ENCODE measurements at regions not wholly inside any gene's neighbourhood (a gene's known extent, or its start where the extent isn't known, plus 50 kb on each side); places are given as distances from the start of the nearest gene placed in this dataset.

DNA sequence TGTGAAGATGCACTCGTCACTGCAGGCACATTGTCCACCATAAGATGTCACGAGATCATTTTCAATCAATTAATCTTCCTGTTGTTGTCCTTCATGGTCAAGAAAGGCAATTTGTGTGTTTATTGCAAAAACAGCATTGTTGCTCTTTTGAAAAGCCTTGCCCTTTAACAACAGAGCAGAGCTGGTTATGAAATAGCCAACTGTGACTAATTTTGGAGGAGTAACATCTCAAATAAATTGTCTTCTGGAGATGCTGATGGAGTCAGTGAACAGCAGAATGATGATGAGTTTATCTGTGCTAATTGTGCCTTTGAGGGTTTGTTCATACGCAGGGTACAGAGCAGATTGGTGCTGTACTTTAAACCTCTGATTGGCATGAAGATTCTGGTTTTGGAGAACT, 88.3 kb upstream of the E2F7 start:
- H4K20me1 ChIP-seq (ENCODE audit: insufficient read depth, low read length, poor library complexity, severe bottlenecking) = no peaks in the 10 kb centered on the region
- no peaks in the 10 kb centered on the region for H3K79me2 ChIP-seq (ENCODE audit: insufficient read depth, low read length)
- no peak overlapping the region for H3K4me2 ChIP-seq (ENCODE audit: low read depth, low read length, poor library complexity, severe bottlenecking)
- no peaks in the 10 kb centered on the region for H3K36me3 ChIP-seq (ENCODE audit: insufficient read depth, low read length)
- no peaks in the 10 kb centered on the region for H3K9me2 ChIP-seq (replicated peaks; ENCODE audit: low read depth, low read length)
- H3K9ac ChIP-seq (ENCODE audit: low read depth, low read length, poor library complexity, severe bottlenecking) = no peak overlapping the region
- no peak for TF ChIP-seq EZH2phosphoT487 (IDR thresholded peaks at IDR 0.05; ENCODE audit: borderline replicate concordance)
- TF ChIP-seq, protein P1, sequence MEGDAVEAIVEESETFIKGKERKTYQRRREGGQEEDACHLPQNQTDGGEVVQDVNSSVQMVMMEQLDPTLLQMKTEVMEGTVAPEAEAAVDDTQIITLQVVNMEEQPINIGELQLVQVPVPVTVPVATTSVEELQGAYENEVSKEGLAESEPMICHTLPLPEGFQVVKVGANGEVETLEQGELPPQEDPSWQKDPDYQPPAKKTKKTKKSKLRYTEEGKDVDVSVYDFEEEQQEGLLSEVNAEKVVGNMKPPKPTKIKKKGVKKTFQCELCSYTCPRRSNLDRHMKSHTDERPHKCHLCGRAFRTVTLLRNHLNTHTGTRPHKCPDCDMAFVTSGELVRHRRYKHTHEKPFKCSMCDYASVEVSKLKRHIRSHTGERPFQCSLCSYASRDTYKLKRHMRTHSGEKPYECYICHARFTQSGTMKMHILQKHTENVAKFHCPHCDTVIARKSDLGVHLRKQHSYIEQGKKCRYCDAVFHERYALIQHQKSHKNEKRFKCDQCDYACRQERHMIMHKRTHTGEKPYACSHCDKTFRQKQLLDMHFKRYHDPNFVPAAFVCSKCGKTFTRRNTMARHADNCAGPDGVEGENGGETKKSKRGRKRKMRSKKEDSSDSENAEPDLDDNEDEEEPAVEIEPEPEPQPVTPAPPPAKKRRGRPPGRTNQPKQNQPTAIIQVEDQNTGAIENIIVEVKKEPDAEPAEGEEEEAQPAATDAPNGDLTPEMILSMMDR (conservative IDR thresholded peaks at IDR 0.05; ENCODE audit: low read length) = no peak
- no peaks in the 10 kb centered on the region for H3F3A ChIP-seq (ENCODE audit: low read depth)
- H3K4me1 ChIP-seq (ENCODE audit: insufficient read depth, low read length, poor library complexity, severe bottlenecking) = no peaks in the 10 kb centered on the region
- H2AFZ ChIP-seq (ENCODE audit: low read length) = no peak overlapping the region
- no peaks in the 10 kb centered on the region for H3K27me3 ChIP-seq (ENCODE audit: insufficient read depth, low read length, poor library complexity, severe bottlenecking)
- H3K9me3 ChIP-seq (ENCODE audit: insufficient read depth, low read depth, low read length) = no peaks in the 10 kb centered on the region
- no peak overlapping the region for H3K4me3 ChIP-seq (ENCODE audit: low read length, poor library complexity, severe bottlenecking)

DNA sequence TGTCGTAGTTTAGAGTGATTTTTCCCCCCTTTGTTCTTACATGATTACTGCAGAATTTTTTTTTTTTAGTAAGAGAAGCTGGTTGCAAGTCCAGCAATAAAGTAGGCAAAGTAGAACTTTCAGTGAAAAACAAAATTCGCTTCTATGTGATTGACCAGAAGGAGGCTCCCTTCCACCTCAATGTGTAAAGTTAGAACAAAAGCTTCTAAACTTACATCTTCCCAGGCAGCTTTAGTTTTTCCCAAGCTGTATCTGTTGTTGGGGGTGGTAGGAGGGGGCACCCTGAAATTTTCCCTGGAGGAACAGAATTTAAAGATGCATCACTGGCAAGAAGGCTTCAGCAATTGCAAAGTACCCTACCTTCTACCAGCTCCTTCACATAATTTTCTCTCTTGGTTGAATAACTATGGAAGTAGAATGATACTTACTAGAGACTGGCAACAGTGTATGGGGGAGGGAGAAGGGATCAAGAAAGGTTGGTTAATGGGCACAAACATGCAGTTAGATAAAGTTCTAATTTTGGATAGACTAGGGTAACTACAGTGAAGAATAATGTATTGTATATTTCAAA, 87.3 kb upstream of the E2F7 start:
- Histone ChIP-seq H3K79me2 (ENCODE audit: insufficient read depth, low read length) (no peaks in the 10 kb centered on the region), H3K4me3 (ENCODE audit: low read length, poor library complexity, severe bottlenecking) (no peak overlapping the region), H3K36me3 (ENCODE audit: insufficient read depth, low read length) (no peaks in the 10 kb centered on the region), H3K4me1 (ENCODE audit: insufficient read depth, low read length, poor library complexity, severe bottlenecking) (no peaks in the 10 kb centered on the region), H3K27me3 (ENCODE audit: insufficient read depth, low read length, poor library complexity, severe bottlenecking) (no peaks in the 10 kb centered on the region), H3K9me3 (ENCODE audit: insufficient read depth, low read depth, low read length) (no peaks in the 10 kb centered on the region), H3F3A (ENCODE audit: low read depth) (no peaks in the 10 kb centered on the region), H3K9me2 (replicated peaks; ENCODE audit: low read depth, low read length) (no peaks in the 10 kb centered on the region), H3K4me2 (ENCODE audit: low read depth, low read length, poor library complexity, severe bottlenecking) (no peak overlapping the region), H4K20me1 (ENCODE audit: insufficient read depth, low read length, poor library complexity, severe bottlenecking) (no peaks in the 10 kb centered on the region), H3K9ac (ENCODE audit: low read depth, low read length, poor library complexity, severe bottlenecking) (no peak overlapping the region), H2AFZ (ENCODE audit: low read length) (no peak overlapping the region)
- TF ChIP-seq EZH2phosphoT487 (IDR thresholded peaks at IDR 0.05; ENCODE audit: borderline replicate concordance) = no peak
- TF ChIP-seq, protein P1 (conservative IDR thresholded peaks at IDR 0.05; ENCODE audit: low read length) = peak; percentile 49

DNA sequence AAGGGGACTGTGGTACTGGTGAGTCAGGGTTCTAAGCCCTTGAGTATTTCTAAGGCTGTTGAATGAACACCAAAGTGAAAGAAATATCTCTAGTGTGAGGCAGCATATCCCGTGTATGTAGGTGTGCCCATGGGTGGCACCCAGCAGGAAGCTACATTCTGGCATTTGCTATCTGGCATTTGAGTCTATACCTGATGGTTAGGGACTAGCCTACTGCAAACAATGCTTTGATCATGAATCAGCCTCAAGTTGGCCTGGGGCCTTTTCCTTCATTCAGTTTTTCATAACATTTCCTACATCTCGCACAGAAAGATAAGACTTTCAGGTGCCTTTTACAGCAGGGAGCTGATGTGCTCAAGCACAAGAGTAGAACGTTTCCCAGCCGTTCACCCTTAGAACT, 85.7 kb upstream of the E2F7 start:
- no peaks in the 10 kb centered on the region for H3K79me2 ChIP-seq (ENCODE audit: insufficient read depth, low read length)
- H3F3A ChIP-seq (ENCODE audit: low read depth) = no peaks in the 10 kb centered on the region
- no peak overlapping the region for H3K4me2 ChIP-seq (ENCODE audit: low read depth, low read length, poor library complexity, severe bottlenecking)
- H3K9me2 ChIP-seq (replicated peaks; ENCODE audit: low read depth, low read length) = no peaks in the 10 kb centered on the region
- H2AFZ ChIP-seq (ENCODE audit: low read length) = no peak overlapping the region
- no peaks in the 10 kb centered on the region for H3K9me3 ChIP-seq (ENCODE audit: insufficient read depth, low read depth, low read length)
- no peak overlapping the region for H3K4me3 ChIP-seq (ENCODE audit: low read length, poor library complexity, severe bottlenecking)
- H3K27me3 ChIP-seq (ENCODE audit: insufficient read depth, low read length, poor library complexity, severe bottlenecking) = no peaks in the 10 kb centered on the region
- H3K9ac ChIP-seq (ENCODE audit: low read depth, low read length, poor library complexity, severe bottlenecking) = no peak overlapping the region
- no peaks in the 10 kb centered on the region for H3K4me1 ChIP-seq (ENCODE audit: insufficient read depth, low read length, poor library complexity, severe bottlenecking)
- no peaks in the 10 kb centered on the region for H4K20me1 ChIP-seq (ENCODE audit: insufficient read depth, low read length, poor library complexity, severe bottlenecking)
- H3K36me3 ChIP-seq (ENCODE audit: insufficient read depth, low read length) = no peaks in the 10 kb centered on the region
- TF ChIP-seq EZH2phosphoT487 (IDR thresholded peaks at IDR 0.05; ENCODE audit: borderline replicate concordance) = no peak
- TF ChIP-seq, protein P1 (conservative IDR thresholded peaks at IDR 0.05; ENCODE audit: low read length) = no peak

Measured in Loucy (cell line).